T-helper 2 cell treated with Interferon-gamma antibody and Interleukin-4, amounts not matched to agents 100 ng/mL and 5 ng/mL, for 36 hours (primary cell): ENCODE measurements at regions not wholly inside any gene's neighbourhood (a gene's known extent, or its start where the extent isn't known, plus 50 kb on each side); places are given as distances from the start of the nearest gene placed in this dataset.

Source experiments
- intact Hi-C: fragments of 100-400 bp; cut with micrococcal nuclease; formaldehyde crosslinking; loops from one replicate; pipeline ENCODE4 v1.15.1; 2023

- intact Hi-C loops: no loop called here
Observed at GRCh38 chr4:28360681-28361080, 1500.0 kb downstream of the STIM2 start.

DNA sequence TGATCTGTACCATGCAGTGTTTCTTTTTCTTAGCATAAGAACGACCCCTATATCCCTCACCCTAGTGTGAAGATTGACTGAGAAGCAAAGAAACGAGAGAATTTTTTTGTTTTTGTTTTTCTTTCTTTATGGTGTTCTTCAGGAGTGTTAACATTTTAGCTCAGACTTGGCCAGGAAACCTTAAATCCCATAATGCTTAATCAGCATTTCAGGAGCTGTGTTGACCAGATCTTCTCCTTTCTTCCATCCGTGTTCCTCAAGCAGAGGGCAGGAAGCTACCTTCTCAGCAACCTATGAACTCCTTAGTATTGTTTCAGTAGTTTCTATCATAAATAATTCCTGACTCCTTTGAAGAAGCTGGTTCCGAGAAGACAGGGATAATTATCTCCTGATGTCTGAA, 1501.5 kb downstream of the STIM2 start:
- intact Hi-C loops: no loop called here

DNA sequence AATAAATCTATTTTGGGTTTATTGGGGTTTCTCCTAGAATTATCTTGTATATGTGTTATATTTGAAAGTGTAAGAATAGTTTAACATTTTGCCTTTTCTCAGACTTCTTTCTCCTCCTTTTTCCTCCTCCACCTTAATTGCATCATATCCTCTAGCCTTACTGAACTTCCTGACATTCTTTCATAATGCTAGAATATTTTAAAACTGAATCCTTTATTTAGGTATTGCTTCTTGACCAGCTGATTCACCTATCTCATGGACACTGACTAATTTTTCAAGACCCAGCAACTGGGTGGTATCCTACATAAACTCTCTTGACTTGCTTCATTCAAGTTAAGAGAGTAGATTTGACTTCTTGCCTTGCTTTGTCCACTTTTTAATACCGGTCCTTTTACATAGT, 1508.9 kb downstream of the STIM2 start:
- intact Hi-C loops: no loop called here

DNA sequence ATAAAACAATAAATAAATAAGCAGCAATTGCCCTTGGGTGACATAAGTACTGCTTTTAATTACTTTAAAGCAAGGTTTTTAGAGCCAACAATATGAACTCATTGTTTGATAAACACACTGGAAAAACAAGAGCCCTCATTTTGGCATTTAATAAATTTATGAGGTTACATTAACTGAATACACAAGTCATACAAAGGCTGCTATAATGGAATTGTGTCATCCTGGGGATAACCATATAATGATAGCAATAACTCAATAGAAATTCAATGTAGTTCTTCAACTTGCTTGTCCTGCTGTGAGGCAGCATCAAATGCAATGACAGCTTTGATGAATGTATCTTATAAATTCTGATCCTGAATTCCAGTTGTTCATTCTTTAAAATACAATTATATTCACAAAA, 1512.5 kb downstream of the STIM2 start:
- intact Hi-C loops: no loop called here

GRCh38 chr4:28373601-28374000, 1513.0 kb downstream of the STIM2 start:
- intact Hi-C loops: no loop called here

DNA sequence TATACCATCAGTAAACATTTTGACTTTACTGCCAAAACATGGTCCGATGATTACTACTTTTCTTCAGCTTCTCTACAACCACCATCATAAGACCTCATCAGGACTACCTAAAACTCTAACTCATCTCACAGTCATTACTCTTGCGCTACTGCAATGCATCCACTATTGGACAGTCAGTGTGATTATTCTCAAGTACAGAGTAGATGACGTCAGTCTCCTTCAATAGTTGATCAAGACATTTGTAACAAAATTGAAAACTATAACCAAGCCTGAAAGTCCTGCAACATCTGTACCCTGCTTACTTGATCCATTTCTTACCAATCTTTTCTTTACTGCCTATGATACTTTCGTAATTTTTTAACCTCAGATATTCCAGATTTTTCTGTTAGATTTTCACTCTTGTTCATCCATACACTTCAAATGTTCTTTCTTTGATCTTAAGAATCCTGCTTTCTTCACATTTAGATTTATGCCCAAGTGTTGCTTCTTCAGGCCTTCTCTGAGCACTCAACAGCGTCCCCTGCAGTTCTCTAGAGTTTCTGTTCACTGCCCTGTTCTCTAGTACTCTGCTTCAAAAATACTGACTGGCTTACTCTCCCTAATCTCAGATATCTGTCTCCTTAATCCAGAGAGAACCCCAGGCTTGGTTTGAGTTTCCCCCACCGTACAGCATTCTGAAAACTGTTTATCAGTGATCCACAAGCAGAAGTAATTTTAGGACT, 1517.6 kb downstream of the STIM2 start:
- intact Hi-C loops: no loop called here

DNA sequence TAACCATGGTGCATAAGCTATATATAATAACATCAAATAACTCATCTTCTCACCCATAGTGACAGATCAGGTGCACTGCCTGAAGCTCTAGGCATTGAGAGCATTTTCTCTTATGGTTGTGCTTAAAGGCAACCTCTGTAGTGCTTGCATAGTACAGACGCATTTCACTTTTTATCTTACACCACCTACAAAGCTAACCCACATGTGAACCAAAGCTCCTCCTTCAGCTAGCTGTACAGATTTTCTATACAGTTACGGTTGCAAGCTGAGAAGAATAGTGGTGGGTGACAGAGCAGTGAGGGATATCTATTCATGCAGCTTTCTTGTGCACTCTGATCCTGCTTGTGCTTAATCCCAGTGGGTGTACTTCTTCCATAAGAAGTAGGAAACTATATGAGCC, 1525.2 kb downstream of the STIM2 start:
- intact Hi-C loops: no loop called here

DNA sequence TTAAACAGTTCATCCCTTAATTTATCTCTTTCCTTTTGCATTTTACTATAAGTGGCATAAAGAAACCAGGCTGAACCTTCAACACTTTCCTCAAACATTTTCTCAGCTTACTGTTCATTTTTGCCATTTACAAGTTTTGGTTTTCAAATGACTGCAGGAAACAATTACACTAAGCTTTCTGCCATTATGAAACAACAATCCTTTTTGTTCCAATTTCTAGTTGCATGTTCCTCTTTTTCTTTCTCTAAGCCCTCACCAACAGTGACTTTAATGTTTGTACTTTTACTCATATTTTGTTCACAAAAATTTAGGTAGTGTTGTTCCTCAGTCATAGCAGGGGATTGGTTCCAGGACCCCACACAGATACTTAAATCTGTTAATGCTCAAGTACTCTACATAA, 1526.1 kb downstream of the STIM2 start:
- intact Hi-C loops: no loop called here

GRCh38 chr4:28388471-28388870, 1527.8 kb downstream of the STIM2 start:
- intact Hi-C loops: no loop called here

GRCh38 chr4:28391877-28392276, 1531.2 kb downstream of the STIM2 start:
- intact Hi-C loops: no loop called here

GRCh38 chr4:28402751-28403150, 1542.1 kb downstream of the STIM2 start:
- intact Hi-C loops: no loop called here

DNA sequence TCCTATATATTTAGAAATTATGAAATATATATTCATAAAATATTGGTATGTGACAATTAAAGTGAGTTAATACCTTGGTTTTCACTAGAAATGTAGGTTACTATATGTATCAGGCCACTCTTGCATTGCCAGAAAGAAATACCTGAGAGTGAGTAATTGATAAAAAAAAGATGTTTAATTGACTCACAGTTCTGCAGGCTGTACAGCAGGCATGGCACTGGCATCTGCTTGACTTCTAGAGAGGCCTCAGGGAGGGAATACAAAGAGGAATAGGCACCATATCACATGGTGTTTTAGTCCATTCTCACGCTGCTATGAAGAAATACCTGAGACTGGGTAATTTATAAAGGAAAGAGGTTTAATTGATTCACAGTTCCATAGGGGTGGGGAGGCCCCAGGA, 1560.6 kb downstream of the STIM2 start:
- intact Hi-C loops: no loop called here

DNA sequence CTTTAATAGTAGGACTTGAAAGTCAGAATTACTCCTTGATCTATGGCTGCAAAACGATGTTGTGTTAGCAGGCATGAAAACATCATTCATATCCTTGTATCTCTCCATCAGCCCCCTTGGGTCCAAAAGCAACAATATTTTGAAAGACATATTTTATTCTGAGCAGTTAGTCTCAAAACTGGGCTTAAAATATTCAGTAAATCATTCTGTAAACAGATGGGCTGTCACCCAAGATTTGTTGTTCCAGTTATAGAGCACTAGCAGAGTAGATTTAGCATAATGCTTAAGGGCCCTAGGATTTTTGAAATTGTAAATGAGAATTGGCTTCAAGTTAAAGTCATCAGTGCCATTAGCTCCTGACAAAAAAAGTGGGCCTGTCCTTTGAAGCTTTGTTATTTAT, 1565.6 kb downstream of the STIM2 start:
- intact Hi-C loops: no loop called here

DNA sequence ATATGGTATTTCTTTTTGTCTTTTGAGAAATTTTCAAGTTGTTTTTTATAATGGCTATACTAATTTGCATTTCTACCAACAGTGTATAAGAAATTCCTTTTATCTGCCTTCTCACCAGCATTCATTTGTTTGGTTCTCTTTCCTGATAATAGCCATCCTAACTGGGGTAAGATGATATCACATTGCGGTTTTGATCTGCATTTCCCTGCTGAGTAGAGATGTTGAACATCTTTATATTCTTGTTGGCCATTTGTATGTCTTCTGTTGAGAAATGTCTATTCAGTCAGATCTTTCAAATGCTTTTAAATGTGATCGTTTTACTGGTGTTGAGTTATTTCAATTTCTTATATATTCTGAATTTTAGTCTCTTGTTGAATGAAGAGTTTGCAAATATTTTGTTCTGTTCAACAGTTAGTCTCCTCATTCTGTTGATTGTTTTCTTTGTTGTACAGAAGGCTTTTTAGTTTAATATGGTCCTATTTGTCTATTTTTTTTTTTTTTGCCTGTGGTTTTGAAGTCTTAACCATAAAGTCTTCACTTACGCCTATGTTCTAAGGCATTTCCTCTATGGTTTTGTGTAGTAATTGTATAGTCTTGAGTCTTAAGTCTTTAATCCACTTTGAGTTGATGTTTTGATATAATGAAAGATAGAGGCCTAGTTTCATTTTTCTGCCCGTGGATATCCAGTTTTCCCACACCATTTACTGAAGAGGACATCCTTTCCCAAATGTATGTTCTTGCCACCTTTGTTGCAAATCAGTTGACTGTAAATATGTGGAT, 1566.9 kb downstream of the STIM2 start:
- intact Hi-C loops: no loop called here

DNA sequence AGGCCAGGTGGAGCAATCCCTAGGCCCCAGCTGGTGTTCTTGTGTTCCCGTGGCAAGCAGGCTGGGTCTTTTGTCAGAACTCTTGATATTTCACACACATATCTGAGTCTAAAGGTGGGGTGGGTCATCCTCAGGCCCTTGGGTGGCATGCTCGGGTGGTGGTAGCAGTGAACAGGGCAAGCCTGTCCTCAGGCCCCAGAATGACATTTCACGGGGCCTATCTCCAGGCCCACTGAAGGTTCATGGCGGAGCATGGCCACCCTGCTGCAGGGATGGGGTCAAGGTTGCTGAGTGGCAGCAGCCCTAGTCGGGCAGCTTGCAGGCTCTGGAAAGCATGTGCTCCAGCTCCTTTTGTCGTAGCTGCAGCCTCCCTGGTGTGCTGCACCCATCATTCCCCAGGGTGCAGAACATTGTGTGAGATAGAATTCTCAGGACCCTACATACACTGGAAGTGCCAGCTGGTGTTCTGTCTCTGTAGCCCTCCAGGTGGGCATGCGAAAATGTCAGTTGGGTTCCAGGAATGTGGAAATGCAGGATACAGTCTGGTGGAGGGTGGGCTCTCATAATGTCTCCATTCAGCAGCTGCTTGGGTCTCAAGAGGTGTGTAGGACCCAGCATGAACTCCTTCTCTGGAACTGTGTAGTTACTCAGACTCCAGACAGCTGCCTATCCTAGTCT, 1571.8 kb downstream of the STIM2 start:
- intact Hi-C loops: no loop called here

DNA sequence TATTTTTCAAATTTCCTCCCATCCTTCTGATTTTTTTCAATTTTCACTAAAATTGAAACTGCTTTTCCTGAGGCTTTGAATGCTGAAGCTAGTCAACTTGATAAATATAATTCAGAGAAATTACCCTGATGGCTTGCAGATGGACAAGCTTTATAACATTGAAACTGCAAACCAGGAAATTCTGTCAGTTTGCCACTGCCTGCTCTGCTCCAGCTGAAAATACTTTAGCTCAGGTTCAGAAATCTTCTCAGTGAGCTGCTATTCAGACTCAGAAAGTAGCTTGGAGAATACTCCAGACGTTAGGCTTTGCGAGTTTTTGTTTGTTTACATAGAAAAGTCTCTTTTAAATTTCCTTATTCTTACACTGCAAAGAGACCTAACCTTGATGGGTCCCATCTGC, 1574.7 kb downstream of the STIM2 start:
- intact Hi-C loops: no loop called here

DNA sequence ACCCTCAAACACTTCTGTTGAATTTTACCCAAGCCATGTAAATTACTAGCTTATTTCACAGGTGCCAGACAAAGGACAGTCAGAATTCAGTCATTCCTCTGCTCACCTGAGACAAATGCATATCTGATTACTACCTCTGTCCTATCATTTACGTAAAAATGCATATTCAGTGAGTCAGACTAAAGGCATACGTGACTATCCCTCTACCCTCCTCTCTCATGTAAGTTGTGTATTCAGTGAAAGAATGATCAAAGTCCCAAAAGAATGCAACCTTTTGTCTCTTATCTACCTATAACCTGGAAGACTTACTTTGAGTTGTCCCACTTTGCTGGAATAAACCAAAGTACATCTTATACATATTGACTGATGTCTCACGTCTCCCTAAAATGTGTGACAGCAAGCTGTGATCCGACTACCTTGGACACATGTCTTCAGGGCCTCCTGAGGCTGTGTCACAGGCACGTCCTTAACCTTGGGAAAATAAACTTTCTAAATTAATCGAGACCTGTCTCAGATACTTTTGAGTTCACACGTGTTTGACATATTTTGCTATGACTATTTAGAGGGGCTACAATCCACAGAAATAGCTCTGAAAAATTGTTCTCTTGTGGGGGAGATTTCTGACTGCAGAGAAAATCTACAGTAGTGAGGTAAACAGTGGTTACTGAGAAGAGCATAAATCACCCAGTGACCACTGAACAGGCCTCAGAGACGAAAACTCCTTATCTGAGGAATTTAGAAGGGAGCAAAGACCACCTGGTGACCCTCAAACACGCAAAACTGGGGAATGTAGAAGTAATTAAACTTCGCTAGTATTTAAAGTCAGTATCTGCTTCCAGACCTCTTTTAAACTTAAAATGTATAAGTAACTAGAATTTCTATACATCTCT, 1575.8 kb downstream of the STIM2 start:
- intact Hi-C loops: no loop called here

GRCh38 chr4:28443371-28443770, 1582.7 kb downstream of the STIM2 start:
- intact Hi-C loops: no loop called here

- intact Hi-C loops: no loop called here
Observed at GRCh38 chr4:28443801-28444412, 1583.3 kb downstream of the STIM2 start.

GRCh38 chr4:28444886-28445496, 1584.3 kb downstream of the STIM2 start:
- intact Hi-C loops: no loop called here

GRCh38 chr4:28449085-28449484, 1588.4 kb downstream of the STIM2 start:
- intact Hi-C loops: no loop called here
